ENCODE measurements at regions not wholly inside any gene's neighbourhood (a gene's known extent, or its start where the extent isn't known, plus 50 kb on each side); places are given as distances from the start of the nearest gene placed in this dataset.

DNA sequence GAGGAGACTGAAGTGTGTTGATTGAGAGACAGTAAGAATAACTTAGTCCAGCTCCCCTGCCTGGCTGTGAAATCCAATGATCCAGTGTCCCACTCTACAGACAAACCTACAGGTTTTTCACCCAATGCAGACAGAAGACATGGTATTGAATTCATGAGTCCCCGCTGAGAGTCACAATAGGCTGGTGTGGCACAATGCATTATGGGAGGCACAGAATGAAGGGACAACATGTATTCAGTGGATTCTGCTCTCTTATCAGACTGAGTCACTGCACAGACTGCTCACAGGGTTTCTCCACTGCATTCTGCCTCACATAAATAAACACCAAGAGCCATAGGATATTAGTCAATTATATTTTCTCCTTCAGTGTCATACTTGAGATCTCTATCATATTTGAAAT lies 55.2 kb upstream of the TOP3B start:
- TF ChIP-seq, protein P1, sequence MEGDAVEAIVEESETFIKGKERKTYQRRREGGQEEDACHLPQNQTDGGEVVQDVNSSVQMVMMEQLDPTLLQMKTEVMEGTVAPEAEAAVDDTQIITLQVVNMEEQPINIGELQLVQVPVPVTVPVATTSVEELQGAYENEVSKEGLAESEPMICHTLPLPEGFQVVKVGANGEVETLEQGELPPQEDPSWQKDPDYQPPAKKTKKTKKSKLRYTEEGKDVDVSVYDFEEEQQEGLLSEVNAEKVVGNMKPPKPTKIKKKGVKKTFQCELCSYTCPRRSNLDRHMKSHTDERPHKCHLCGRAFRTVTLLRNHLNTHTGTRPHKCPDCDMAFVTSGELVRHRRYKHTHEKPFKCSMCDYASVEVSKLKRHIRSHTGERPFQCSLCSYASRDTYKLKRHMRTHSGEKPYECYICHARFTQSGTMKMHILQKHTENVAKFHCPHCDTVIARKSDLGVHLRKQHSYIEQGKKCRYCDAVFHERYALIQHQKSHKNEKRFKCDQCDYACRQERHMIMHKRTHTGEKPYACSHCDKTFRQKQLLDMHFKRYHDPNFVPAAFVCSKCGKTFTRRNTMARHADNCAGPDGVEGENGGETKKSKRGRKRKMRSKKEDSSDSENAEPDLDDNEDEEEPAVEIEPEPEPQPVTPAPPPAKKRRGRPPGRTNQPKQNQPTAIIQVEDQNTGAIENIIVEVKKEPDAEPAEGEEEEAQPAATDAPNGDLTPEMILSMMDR (IDR thresholded peaks at IDR 0.05), result no peak
- no peak for TF ChIP-seq POLR2A (IDR thresholded peaks at IDR 0.05)

All from vagina (tissue), 2 donors.